IMR-90 (cell line): ENCODE measurements at regions not wholly inside any gene's neighbourhood (a gene's known extent, or its start where the extent isn't known, plus 50 kb on each side); places are given as distances from the start of the nearest gene placed in this dataset.

Experiments used
- ATAC-seq: fragments of 200-7000 bp; cut with Tn5 transposase; 2 replicates; pipeline ENCODE4 v1.9.1; 2020; ENCODE audit warnings: low read depth, mild to moderate bottlenecking, moderate library complexity
- BruUV-seq: library from RNA; stranded (reverse); fragments of 400-500 nt; replicated peaks from 2 replicates; lab custom pipeline; 2021; lab: Mats Ljungman, UMichigan
- CTCF ChIA-PET: fragments of 300-600 bp; formaldehyde crosslinking; extraction: SDS; loops from one replicate; lab custom pipeline; 2021; ENCODE audit warnings: antibody characterized with exemption; lab: Yijun Ruan, JAX
- POLR2A ChIA-PET: fragments of 300-600 bp; sonication (Branson Sonifier 250); formaldehyde crosslinking; loops from one replicate; lab custom pipeline; 2022; ENCODE audit warnings: antibody characterized with exemption; ENCODE audit not compliant: unreplicated experiment; lab: Charles Lee
- DNase-seq: peaks from one replicate; pipeline ENCODE4 v3.0.0; 2013
- H2AFZ ChIP-seq: replicated peaks from 2 replicates; pipeline ENCODE3; 2013; ENCODE audit warnings: low read length, mild to moderate bottlenecking; ENCODE audit not compliant: poor library complexity
- H2AK5ac ChIP-seq: 2 replicates; pipeline ENCODE4 v1.6.1; 2013; ENCODE audit warnings: low read depth, low read length, inconsistent platforms
- H2AK9ac ChIP-seq: replicated peaks from 2 replicates; pipeline ENCODE3; 2013; ENCODE audit warnings: mild to moderate bottlenecking, low read depth, low read length, moderate library complexity; ENCODE audit not compliant: poor library complexity
- H2BK120ac ChIP-seq: 2 replicates; pipeline ENCODE4 v1.6.1; 2013; ENCODE audit warnings: low read depth, low read length, inconsistent platforms
- H2BK15ac ChIP-seq: 3 replicates; pipeline ENCODE4 v1.6.1; 2013; ENCODE audit warnings: low read depth, low read length, inconsistent platforms
- H2BK20ac ChIP-seq: 2 replicates; pipeline ENCODE4 v1.6.1; 2013; ENCODE audit warnings: low read depth, mild to moderate bottlenecking, inconsistent platforms, low read length, moderate library complexity
- H2BK5ac ChIP-seq: 2 replicates; pipeline ENCODE4 v1.6.1; 2013; ENCODE audit warnings: mild to moderate bottlenecking, low read depth, low read length, inconsistent platforms; ENCODE audit not compliant: poor library complexity, severe bottlenecking
- H3K14ac ChIP-seq: replicated peaks from 2 replicates; pipeline ENCODE4 v1.6.1; 2013; ENCODE audit warnings: low read depth, low read length, inconsistent platforms
- H3K18ac ChIP-seq: 2 replicates; pipeline ENCODE4 v1.6.1; 2013; ENCODE audit warnings: low read depth, low read length, control low read depth
- H3K23ac ChIP-seq: 2 replicates; pipeline ENCODE4 v1.6.1; 2013; ENCODE audit warnings: low read depth, low read length, inconsistent platforms
- H3K27ac ChIP-seq: 2 replicates; pipeline ENCODE4 v1.5.1; 2013; ENCODE audit warnings: mild to moderate bottlenecking, control low read depth, low read length; ENCODE audit not compliant: insufficient read depth
- H3K27me3 ChIP-seq: 2 replicates; pipeline ENCODE4 v1.6.1; 2013; ENCODE audit warnings: low read length; ENCODE audit not compliant: control insufficient read depth, insufficient read depth
- H3K36me3 ChIP-seq: 2 replicates; pipeline ENCODE4 v1.6.1; 2013; ENCODE audit warnings: low read length, mixed read lengths; ENCODE audit not compliant: control insufficient read depth, insufficient read depth
- H3K4ac ChIP-seq: 2 replicates; pipeline ENCODE4 v1.6.1; 2013; ENCODE audit warnings: low read depth, low read length, inconsistent platforms
- H3K4me1 ChIP-seq: 2 replicates; pipeline ENCODE4 v1.6.1; 2013; ENCODE audit warnings: low read length, mixed read lengths; ENCODE audit not compliant: control insufficient read depth, insufficient read depth
- H3K4me2 ChIP-seq: 2 replicates; pipeline ENCODE4 v1.6.1; 2013; ENCODE audit warnings: low read depth, mild to moderate bottlenecking, control low read depth, low read length, moderate library complexity
- H3K4me3 ChIP-seq: 2 replicates; pipeline ENCODE4 v1.5.1; 2013; ENCODE audit warnings: low read depth, mild to moderate bottlenecking, control low read depth, low read length, moderate library complexity; ENCODE audit not compliant: insufficient read depth
- H3K56ac ChIP-seq: 2 replicates; pipeline ENCODE4 v1.6.1; 2013; ENCODE audit warnings: low read length, inconsistent platforms; ENCODE audit not compliant: insufficient read depth; ENCODE audit errors: extremely low read depth
- H3K79me1 ChIP-seq, 2 experiments: 2 replicates each; pipeline ENCODE4 v1.6.1; 2013; ENCODE audit warnings: low read length in 2 of 2, inconsistent platforms in 1 of 2, low read depth in 1 of 2
- H3K9ac ChIP-seq: 2 replicates; pipeline ENCODE4 v1.6.1; 2013; ENCODE audit warnings: low read depth, low read length, control low read depth
- H3K9me1 ChIP-seq: 2 replicates; pipeline ENCODE4 v1.6.1; 2013; ENCODE audit warnings: low read length, inconsistent platforms; ENCODE audit not compliant: insufficient read depth
- H3K9me3 ChIP-seq: 2 replicates; pipeline ENCODE4 v1.6.1; 2013; ENCODE audit warnings: low read length; ENCODE audit not compliant: control insufficient read depth, insufficient read depth
- H4K20me1 ChIP-seq: 2 replicates; pipeline ENCODE4 v1.6.1; 2013; ENCODE audit warnings: low read length, inconsistent platforms; ENCODE audit not compliant: insufficient read depth
- H4K5ac ChIP-seq: 2 replicates; pipeline ENCODE4 v1.6.1; 2013; ENCODE audit warnings: mild to moderate bottlenecking, low read depth, low read length, control low read depth
- H4K8ac ChIP-seq, 2 experiments: 2 replicates each; pipeline ENCODE4 v1.6.1; 2013; ENCODE audit warnings: low read depth in 2 of 2, low read length in 2 of 2, control low read depth in 1 of 2, inconsistent platforms in 1 of 2
- H4K91ac ChIP-seq: 2 replicates; pipeline ENCODE4 v1.6.1; 2013; ENCODE audit warnings: low read depth, low read length, inconsistent platforms; ENCODE audit not compliant: insufficient read depth
- BHLHE40 ChIP-seq: fragments of 150-350 bp; IDR thresholded peaks from 2 replicates; pipeline ENCODE4 v1.6.1; 2016; ENCODE audit warnings: mild to moderate bottlenecking, low read depth, low read length
- CEBPB ChIP-seq: IDR thresholded peaks from 2 replicates; pipeline ENCODE4 v1.6.1; 2012; ENCODE audit warnings: low read depth, low read length, improper control_type of control experiment
- CHD1 ChIP-seq: IDR thresholded peaks from 2 replicates; pipeline ENCODE4 v1.6.1; 2012; ENCODE audit warnings: low read depth, low read length, improper control_type of control experiment
- FOS ChIP-seq: fragments of 150-350 bp; IDR thresholded peaks from 2 replicates; pipeline ENCODE4 v1.6.1; 2016; ENCODE audit warnings: low read depth, low read length
- MAFK ChIP-seq: IDR thresholded peaks from 2 replicates; pipeline ENCODE4 v1.6.1; 2012; ENCODE audit warnings: low read depth, low read length, improper control_type of control experiment
- MAZ ChIP-seq: IDR thresholded peaks from 2 replicates; pipeline ENCODE4 v1.6.1; 2012; ENCODE audit warnings: low read depth, mild to moderate bottlenecking, low read length, improper control_type of control experiment, moderate library complexity, borderline replicate concordance
- MXI1 ChIP-seq: IDR thresholded peaks from 2 replicates; pipeline ENCODE4 v1.6.1; 2012; ENCODE audit warnings: low read depth, mild to moderate bottlenecking, low read length, moderate library complexity, borderline replicate concordance
- NFE2L2 ChIP-seq: fragments of 150-350 bp; IDR thresholded peaks from 2 replicates; pipeline ENCODE4 v1.6.1; 2016; ENCODE audit warnings: low read depth, mild to moderate bottlenecking, low read length
- POLR2A ChIP-seq: IDR thresholded peaks from 2 replicates; pipeline ENCODE4 v1.6.1; 2012; ENCODE audit warnings: mild to moderate bottlenecking, low read depth, low read length
- RAD21 ChIP-seq: IDR thresholded peaks from 2 replicates; pipeline ENCODE4 v1.6.1; 2012; ENCODE audit warnings: low read length, improper control_type of control experiment
- RCOR1 ChIP-seq: IDR thresholded peaks from 2 replicates; pipeline ENCODE4 v1.6.1; 2012; ENCODE audit warnings: mild to moderate bottlenecking, low read length, improper control_type of control experiment; ENCODE audit not compliant: insufficient replicate concordance
- RFX5 ChIP-seq: IDR thresholded peaks from 2 replicates; pipeline ENCODE4 v1.8.0; 2012; ENCODE audit warnings: low read depth, mild to moderate bottlenecking, low read length, moderate library complexity
- SMC3 ChIP-seq: fragments of 150-350 bp; IDR thresholded peaks from 2 replicates; pipeline ENCODE4 v1.6.1; 2016; ENCODE audit warnings: low read depth, mild to moderate bottlenecking, antibody characterized with exemption, low read length, moderate library complexity
- WGBS, 2 experiments: methylation state at CpG; one replicate each; pipeline versions ENCODE4 v1.1.5 to v1.1.7; 2013; ENCODE audit warnings: missing lambda C conversion rate in 2 of 2; ENCODE audit not compliant: insufficient read length in 1 of 2; ENCODE audit errors: extremely low coverage in 2 of 2; 5-methylcytosine and 5-hydroxymethylcytosine counted together
- dilution Hi-C: fragments of 300-500 bp; cut with HindIII; formaldehyde crosslinking; loops from one replicate; pipeline ENCODE4 v1.14.3; 2018; ENCODE audit warnings: low sequenced_read_pairs; ENCODE audit not compliant: unreplicated experiment
- in situ Hi-C: fragments of 300-500 bp; cut with MboI; formaldehyde crosslinking; loops from 3 replicates; pipeline ENCODE4 v1.14.3; 2019; ENCODE audit warnings: low sequenced_read_pairs, inconsistent platforms, mixed read lengths
- intact Hi-C: fragments of 100-400 bp; cut with micrococcal nuclease; formaldehyde crosslinking; loops from 2 replicates; pipeline ENCODE4 v1.10.0; 2022
- TF ChIP-seq, protein P1 (sequence below): conservative IDR thresholded peaks from 2 replicates; pipeline ENCODE4 v1.5.1; 2012; ENCODE audit warnings: mild to moderate bottlenecking, low read depth, low read length, improper control_type of control experiment
- TF ChIP-seq, protein P2 (sequence below): fragments of 150-350 bp; IDR thresholded peaks from 2 replicates; pipeline ENCODE4 v1.6.1; 2017; ENCODE audit warnings: mild to moderate bottlenecking, antibody characterized with exemption, low read length, low read depth
- TF ChIP-seq, protein P3 (sequence below): fragments of 150-350 bp; IDR thresholded peaks from 2 replicates; pipeline ENCODE4 v1.6.1; 2016; ENCODE audit warnings: low read depth, mild to moderate bottlenecking, low read length, moderate library complexity, borderline replicate concordance

DNA sequence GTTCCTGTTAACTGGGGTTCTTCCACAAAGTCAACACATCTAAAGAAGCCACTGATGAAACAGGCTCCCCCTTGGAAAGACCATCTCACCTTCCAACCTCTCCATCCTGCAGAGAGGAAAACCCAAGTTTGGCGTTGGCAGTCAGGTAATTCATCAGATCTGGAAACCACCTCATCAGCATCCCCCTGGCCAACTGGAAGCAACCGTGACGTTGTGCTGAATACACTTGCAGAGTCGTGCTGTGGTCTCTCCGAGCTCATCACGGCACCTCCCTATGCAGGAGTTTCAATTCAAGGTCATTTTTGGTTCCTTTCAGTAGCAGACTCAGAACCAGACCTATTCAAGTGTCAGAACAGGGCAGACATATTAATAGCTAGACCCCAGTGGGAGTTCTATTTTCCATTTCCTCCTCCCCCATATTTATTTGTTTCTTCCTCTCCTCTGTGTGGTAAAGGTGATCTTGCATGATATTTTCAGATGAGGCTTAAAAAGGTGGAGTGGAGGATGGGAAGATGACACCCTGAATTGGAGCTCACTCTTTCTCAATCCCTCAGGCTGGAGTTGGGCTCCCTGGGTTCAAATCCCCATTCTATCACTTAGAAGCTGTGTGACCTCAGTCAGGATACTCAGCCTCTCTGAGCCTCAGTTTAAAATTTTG, 149.1 kb upstream of the ADO start:
- H4K5ac ChIP-seq: no peak overlapping the region
- H2BK15ac ChIP-seq: no peak overlapping the region
- no peak overlapping the region for H3K14ac ChIP-seq
- H3K23ac ChIP-seq: no peak overlapping the region
- no peak overlapping the region for H2AFZ ChIP-seq
- no peak overlapping the region for H2BK120ac ChIP-seq
- BruUV-seq: no TSS peak
- H3K4me2 ChIP-seq: no peak overlapping the region
- ChIA-PET POLR2A (no interaction called here), CTCF (interaction anchor here (0.6 kb wide), 1 partner anchor 25 kb away, joined by 3 read pairs; no protein-coding TSS in a partner anchor)
- no peak overlapping the region for H2BK5ac ChIP-seq
- H3K9me3 ChIP-seq: no peaks in the 10 kb centered on the region
- no peaks in the 10 kb centered on the region for H3K9me1 ChIP-seq
- TF ChIP-seq, protein P1, sequence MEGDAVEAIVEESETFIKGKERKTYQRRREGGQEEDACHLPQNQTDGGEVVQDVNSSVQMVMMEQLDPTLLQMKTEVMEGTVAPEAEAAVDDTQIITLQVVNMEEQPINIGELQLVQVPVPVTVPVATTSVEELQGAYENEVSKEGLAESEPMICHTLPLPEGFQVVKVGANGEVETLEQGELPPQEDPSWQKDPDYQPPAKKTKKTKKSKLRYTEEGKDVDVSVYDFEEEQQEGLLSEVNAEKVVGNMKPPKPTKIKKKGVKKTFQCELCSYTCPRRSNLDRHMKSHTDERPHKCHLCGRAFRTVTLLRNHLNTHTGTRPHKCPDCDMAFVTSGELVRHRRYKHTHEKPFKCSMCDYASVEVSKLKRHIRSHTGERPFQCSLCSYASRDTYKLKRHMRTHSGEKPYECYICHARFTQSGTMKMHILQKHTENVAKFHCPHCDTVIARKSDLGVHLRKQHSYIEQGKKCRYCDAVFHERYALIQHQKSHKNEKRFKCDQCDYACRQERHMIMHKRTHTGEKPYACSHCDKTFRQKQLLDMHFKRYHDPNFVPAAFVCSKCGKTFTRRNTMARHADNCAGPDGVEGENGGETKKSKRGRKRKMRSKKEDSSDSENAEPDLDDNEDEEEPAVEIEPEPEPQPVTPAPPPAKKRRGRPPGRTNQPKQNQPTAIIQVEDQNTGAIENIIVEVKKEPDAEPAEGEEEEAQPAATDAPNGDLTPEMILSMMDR: no peak
- TF ChIP-seq, protein P2, sequence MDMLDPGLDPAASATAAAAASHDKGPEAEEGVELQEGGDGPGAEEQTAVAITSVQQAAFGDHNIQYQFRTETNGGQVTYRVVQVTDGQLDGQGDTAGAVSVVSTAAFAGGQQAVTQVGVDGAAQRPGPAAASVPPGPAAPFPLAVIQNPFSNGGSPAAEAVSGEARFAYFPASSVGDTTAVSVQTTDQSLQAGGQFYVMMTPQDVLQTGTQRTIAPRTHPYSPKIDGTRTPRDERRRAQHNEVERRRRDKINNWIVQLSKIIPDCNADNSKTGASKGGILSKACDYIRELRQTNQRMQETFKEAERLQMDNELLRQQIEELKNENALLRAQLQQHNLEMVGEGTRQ: no peak
- TF ChIP-seq NFE2L2 (no peak), MXI1 (no peak), FOS (no peak), CHD1 (no peak), CEBPB (no peak), RFX5 (no peak), RAD21 (no peak), POLR2A (no peak), SMC3 (no peak), MAZ (no peak), RCOR1 (no peak), MAFK (no peak), BHLHE40 (no peak)
- TF ChIP-seq, protein P3, sequence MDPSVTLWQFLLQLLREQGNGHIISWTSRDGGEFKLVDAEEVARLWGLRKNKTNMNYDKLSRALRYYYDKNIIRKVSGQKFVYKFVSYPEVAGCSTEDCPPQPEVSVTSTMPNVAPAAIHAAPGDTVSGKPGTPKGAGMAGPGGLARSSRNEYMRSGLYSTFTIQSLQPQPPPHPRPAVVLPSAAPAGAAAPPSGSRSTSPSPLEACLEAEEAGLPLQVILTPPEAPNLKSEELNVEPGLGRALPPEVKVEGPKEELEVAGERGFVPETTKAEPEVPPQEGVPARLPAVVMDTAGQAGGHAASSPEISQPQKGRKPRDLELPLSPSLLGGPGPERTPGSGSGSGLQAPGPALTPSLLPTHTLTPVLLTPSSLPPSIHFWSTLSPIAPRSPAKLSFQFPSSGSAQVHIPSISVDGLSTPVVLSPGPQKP: no peak
- no peak overlapping the region for H3K4me3 ChIP-seq
- H3K36me3 ChIP-seq: no peaks in the 10 kb centered on the region
- H2AK5ac ChIP-seq: no peak overlapping the region
- H3K4me1 ChIP-seq: no peaks in the 10 kb centered on the region
- H2AK9ac ChIP-seq: no peak overlapping the region
- H3K4ac ChIP-seq: no peak overlapping the region
- H3K27ac ChIP-seq: no peak overlapping the region
- no peaks in the 10 kb centered on the region for H3K79me1 ChIP-seq
- in situ Hi-C loops (no loop called here), dilution Hi-C loops (no loop called here), intact Hi-C loops (no loop called here)
- H4K8ac ChIP-seq: no peak overlapping the region
- H4K91ac ChIP-seq: no peak overlapping the region
- ATAC-seq (no peak), DNase-seq (no peak)
- peaks cover 4% of the 10 kb centered on the region for H3K27me3 ChIP-seq
- no peak overlapping the region for H3K56ac ChIP-seq
- no peaks in the 10 kb centered on the region for H4K20me1 ChIP-seq
- no peak overlapping the region for H3K18ac ChIP-seq
- H2BK20ac ChIP-seq: no peak overlapping the region
- WGBS, 2 experiments: 80% methylated on average over 3 of the region's 6 CpGs; no CpG with 5 or more reads in 1 of the 2 experiments
- no peak overlapping the region for H3K9ac ChIP-seq
